Astrocyte (in vitro differentiated cells and primary cell): ENCODE measurements at regions not wholly inside any gene's neighbourhood (a gene's known extent, or its start where the extent isn't known, plus 50 kb on each side); places are given as distances from the start of the nearest gene placed in this dataset.

Source experiments
- DNase-seq: peaks from one replicate; pipeline ENCODE4 v3.0.0-alpha.2; 2010; ENCODE audit warnings: low read depth
- FAIRE-seq: peaks from 2 replicates; lab custom pipeline; 2011; peaks lifted over from hg19 to GRCh38; lab: Jason Lieb, UNC
- H2AFZ ChIP-seq: 2 replicates; pipeline ENCODE4 v1.6.0; 2012; ENCODE audit warnings: low read depth, low read length, inconsistent platforms
- H3K27ac ChIP-seq: 2 replicates; pipeline ENCODE4 v1.5.1; 2011; ENCODE audit warnings: low read depth, low read length, inconsistent platforms
- H3K27me3 ChIP-seq: 2 replicates; pipeline ENCODE4 v1.6.0; 2011; ENCODE audit warnings: low read length, inconsistent platforms; ENCODE audit not compliant: insufficient read depth
- H3K36me3 ChIP-seq: 2 replicates; pipeline ENCODE4 v1.5.1; 2011; ENCODE audit warnings: low read length, inconsistent platforms; ENCODE audit not compliant: insufficient read depth
- H3K4me1 ChIP-seq: 2 replicates; pipeline ENCODE4 v1.5.1; 2011; ENCODE audit warnings: low read length, inconsistent platforms; ENCODE audit not compliant: insufficient read depth
- H3K4me2 ChIP-seq: 2 replicates; pipeline ENCODE4 v1.6.0; 2012; ENCODE audit warnings: low read length, inconsistent platforms
- H3K4me3 ChIP-seq: 2 replicates; pipeline ENCODE4 v1.5.1; 2011; ENCODE audit warnings: low read depth, mild to moderate bottlenecking, low read length, inconsistent platforms; ENCODE audit not compliant: insufficient read depth
- H3K79me2 ChIP-seq: 2 replicates; pipeline ENCODE4 v1.6.0; 2012; ENCODE audit warnings: mild to moderate bottlenecking, low read length, inconsistent platforms; ENCODE audit not compliant: insufficient read depth
- H3K9ac ChIP-seq: 2 replicates; pipeline ENCODE4 v1.6.0; 2012; ENCODE audit warnings: mild to moderate bottlenecking, low read length, inconsistent platforms
- H3K9me3 ChIP-seq: 2 replicates; pipeline ENCODE4 v1.5.1; 2012; ENCODE audit warnings: low read depth, mild to moderate bottlenecking, low read length, inconsistent platforms; ENCODE audit not compliant: insufficient read depth
- H4K20me1 ChIP-seq: 2 replicates; pipeline ENCODE4 v1.6.0; 2012; ENCODE audit warnings: low read length, inconsistent platforms; ENCODE audit not compliant: insufficient read depth
- H3K27ac Mint-ChIP-seq: one replicate; pipeline ENCODE4 v1.8.0; 2021; ENCODE audit warnings: mild to moderate bottlenecking, mixed read lengths; ENCODE audit not compliant: unreplicated experiment
- H3K27me3 Mint-ChIP-seq: one replicate; pipeline ENCODE4 v1.8.0; 2021; ENCODE audit warnings: low read depth, mixed read lengths; ENCODE audit not compliant: unreplicated experiment
- H3K36me3 Mint-ChIP-seq: one replicate; pipeline ENCODE4 v1.8.0; 2021; ENCODE audit warnings: low read depth, mixed read lengths; ENCODE audit not compliant: unreplicated experiment
- H3K4me1 Mint-ChIP-seq: one replicate; pipeline ENCODE4 v1.8.0; 2021; ENCODE audit warnings: low read depth, mixed read lengths; ENCODE audit not compliant: unreplicated experiment
- H3K4me3 Mint-ChIP-seq: one replicate; pipeline ENCODE4 v1.8.0; 2021; ENCODE audit warnings: mild to moderate bottlenecking, moderate library complexity, mixed read lengths; ENCODE audit not compliant: unreplicated experiment
- H3K9me3 Mint-ChIP-seq: one replicate; pipeline ENCODE4 v1.8.0; 2021; ENCODE audit warnings: mild to moderate bottlenecking, mixed read lengths; ENCODE audit not compliant: unreplicated experiment
- EZH2 ChIP-seq: IDR thresholded peaks from 2 replicates; pipeline ENCODE4 v1.6.1; 2012; ENCODE audit warnings: mild to moderate bottlenecking, low read length, inconsistent platforms; ENCODE audit not compliant: insufficient read depth
- TF ChIP-seq, protein P1 (sequence below): IDR thresholded peaks from 2 replicates; pipeline ENCODE4 v1.5.1; 2011; ENCODE audit warnings: low read depth, mild to moderate bottlenecking, inconsistent platforms, low read length, moderate library complexity; ENCODE audit not compliant: insufficient read depth

DNA sequence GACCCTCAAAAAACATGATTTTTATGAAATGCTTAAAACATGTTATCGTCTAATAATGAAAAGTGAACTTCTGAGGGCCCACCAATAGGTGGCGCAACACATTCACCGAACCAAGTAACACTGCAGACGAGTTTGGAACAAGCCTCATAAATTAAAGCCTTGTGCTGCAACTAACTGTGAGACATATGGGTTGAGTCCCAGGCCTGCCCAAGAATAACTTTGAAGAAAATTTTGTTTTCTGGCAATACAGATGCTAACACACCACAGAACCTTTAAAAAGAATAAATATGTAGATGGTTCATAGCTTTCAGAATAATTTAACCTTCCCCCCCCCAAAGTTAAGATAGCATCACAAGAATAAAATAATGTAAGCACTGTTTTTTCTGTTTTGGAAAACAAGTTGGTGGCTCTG lies 285.9 kb downstream of the RNF144A start:
- H3K27ac ChIP-seq, result no peak overlapping the region
- no peaks in the 10 kb centered on the region for H3K4me1 ChIP-seq
- H3K4me1 Mint-ChIP-seq, result no peaks in the 10 kb centered on the region
- no peak overlapping the region for H3K27ac Mint-ChIP-seq
- H3K9me3 Mint-ChIP-seq, result no peaks in the 10 kb centered on the region
- H3K36me3 ChIP-seq, result no peaks in the 10 kb centered on the region
- no peak overlapping the region for H3K4me3 ChIP-seq
- peak; percentile 43 for DNase-seq
- peaks cover 2% of the 10 kb centered on the region for H3K27me3 Mint-ChIP-seq
- H3K36me3 Mint-ChIP-seq, result no peaks in the 10 kb centered on the region
- H3K9ac ChIP-seq, result no peak overlapping the region
- TF ChIP-seq, protein P1, sequence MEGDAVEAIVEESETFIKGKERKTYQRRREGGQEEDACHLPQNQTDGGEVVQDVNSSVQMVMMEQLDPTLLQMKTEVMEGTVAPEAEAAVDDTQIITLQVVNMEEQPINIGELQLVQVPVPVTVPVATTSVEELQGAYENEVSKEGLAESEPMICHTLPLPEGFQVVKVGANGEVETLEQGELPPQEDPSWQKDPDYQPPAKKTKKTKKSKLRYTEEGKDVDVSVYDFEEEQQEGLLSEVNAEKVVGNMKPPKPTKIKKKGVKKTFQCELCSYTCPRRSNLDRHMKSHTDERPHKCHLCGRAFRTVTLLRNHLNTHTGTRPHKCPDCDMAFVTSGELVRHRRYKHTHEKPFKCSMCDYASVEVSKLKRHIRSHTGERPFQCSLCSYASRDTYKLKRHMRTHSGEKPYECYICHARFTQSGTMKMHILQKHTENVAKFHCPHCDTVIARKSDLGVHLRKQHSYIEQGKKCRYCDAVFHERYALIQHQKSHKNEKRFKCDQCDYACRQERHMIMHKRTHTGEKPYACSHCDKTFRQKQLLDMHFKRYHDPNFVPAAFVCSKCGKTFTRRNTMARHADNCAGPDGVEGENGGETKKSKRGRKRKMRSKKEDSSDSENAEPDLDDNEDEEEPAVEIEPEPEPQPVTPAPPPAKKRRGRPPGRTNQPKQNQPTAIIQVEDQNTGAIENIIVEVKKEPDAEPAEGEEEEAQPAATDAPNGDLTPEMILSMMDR, result peak; percentile 97
- no peak for TF ChIP-seq EZH2
- H3K4me3 Mint-ChIP-seq, result no peak overlapping the region
- FAIRE-seq, result no peak
- no peaks in the 10 kb centered on the region for H3K9me3 ChIP-seq
- H3K27me3 ChIP-seq, result no peaks in the 10 kb centered on the region
- H3K79me2 ChIP-seq, result no peaks in the 10 kb centered on the region
- no peaks in the 10 kb centered on the region for H4K20me1 ChIP-seq
- no peak overlapping the region for H2AFZ ChIP-seq
- H3K4me2 ChIP-seq, result no peak overlapping the region

DNA sequence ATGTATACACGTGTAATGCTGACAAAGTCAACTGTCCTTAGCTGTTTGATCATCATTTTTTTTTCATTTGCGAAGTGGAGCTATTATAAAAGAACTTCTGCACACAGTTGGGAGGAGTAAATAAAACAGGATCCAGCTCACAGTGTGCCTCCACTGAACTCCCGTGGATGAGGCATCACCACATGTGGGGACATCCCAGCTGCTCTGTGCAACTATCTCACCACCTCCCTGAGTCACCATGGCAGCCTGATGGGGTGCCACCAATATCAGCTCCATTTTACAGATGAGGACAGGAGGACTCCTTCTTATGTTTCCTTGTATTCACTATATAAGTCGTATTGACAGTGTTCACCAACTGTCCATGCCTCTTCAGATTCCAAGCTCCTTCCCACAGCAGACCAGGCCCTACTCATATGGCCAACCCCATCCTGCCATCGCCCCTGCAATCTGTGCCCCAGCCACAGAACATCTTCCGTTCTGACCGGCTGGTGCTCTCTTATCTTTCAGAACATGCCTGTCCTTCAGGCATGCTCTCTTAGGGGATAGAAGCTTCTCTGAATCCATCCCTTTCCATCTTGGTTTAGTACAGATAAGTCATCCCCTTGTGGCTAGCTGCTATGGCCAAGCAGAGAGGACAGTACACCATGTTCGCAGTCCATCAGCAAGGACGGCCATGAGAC lies 288.1 kb downstream of the RNF144A start:
- Histone ChIP-seq H2AFZ (no peak overlapping the region), H3K27me3 (no peaks in the 10 kb centered on the region), H3K27ac (no peak overlapping the region), H3K4me1 (peaks cover 4% of the 10 kb centered on the region), H3K9ac (no peak overlapping the region), H4K20me1 (no peaks in the 10 kb centered on the region), H3K4me3 (no peak overlapping the region), H3K36me3 (no peaks in the 10 kb centered on the region), H3K79me2 (no peaks in the 10 kb centered on the region), H3K4me2 (no peak overlapping the region), H3K9me3 (no peaks in the 10 kb centered on the region)
- H3K36me3 Mint-ChIP-seq, result no peaks in the 10 kb centered on the region
- H3K4me1 Mint-ChIP-seq, result peaks cover 8% of the 10 kb centered on the region
- no peak overlapping the region for H3K4me3 Mint-ChIP-seq
- no peaks in the 10 kb centered on the region for H3K9me3 Mint-ChIP-seq
- H3K27ac Mint-ChIP-seq, result no peak overlapping the region
- no peak for DNase-seq
- TF ChIP-seq EZH2, result no peak
- TF ChIP-seq, protein P1, result no peak
- no peaks in the 10 kb centered on the region for H3K27me3 Mint-ChIP-seq
- no peak for FAIRE-seq

DNA sequence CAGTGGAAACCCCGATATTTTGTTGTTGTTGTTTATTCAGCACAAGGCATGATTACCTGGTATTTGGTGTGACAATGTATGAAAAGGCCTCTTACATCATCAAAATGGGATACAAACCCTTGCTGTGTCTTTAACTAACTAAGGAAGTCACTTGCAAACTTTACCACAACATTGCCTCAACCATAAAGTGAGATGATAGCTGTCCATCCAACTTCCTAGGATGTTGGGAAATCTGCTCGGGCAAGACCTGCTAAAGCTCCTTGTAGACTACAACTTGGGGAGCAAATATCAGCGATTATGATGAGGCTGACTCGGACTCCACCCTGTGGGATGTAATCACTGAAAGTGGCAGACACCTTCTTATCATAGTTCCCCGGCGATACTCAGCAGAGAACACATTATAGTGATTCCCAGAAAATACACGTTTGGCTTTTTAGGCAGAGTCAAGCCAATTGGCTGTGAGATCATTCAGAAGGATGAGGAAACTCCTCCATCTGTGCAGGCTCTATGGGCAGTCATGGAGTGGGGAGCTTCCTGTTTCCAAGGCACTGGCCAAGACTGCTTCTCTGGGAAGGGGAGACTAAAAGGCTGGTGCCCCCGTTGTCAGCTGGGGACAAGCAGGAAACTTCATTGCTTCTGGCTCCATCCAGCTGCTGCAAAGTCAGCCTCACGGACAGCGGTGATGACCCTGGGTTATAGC lies 289.0 kb downstream of the RNF144A start:
- TF ChIP-seq EZH2, result no peak
- TF ChIP-seq, protein P1, result no peak
- H3K4me3 Mint-ChIP-seq, result no peak overlapping the region

More for the DNA sequence above, 289.0 kb downstream of the RNF144A start:
- Histone ChIP-seq H3K9ac (no peak overlapping the region), H3K4me2 (no peak overlapping the region), H3K27ac (no peak overlapping the region), H3K4me1 (peaks cover 8% of the 10 kb centered on the region), H3K27me3 (no peaks in the 10 kb centered on the region), H3K4me3 (no peak overlapping the region), H3K36me3 (no peaks in the 10 kb centered on the region), H3K9me3 (no peaks in the 10 kb centered on the region), H3K79me2 (no peaks in the 10 kb centered on the region), H2AFZ (no peak overlapping the region), H4K20me1 (no peaks in the 10 kb centered on the region)
- peaks cover 18% of the 10 kb centered on the region for H3K4me1 Mint-ChIP-seq
- H3K27me3 Mint-ChIP-seq, result no peaks in the 10 kb centered on the region
- no peak overlapping the region for H3K27ac Mint-ChIP-seq
- no peaks in the 10 kb centered on the region for H3K36me3 Mint-ChIP-seq
- no peaks in the 10 kb centered on the region for H3K9me3 Mint-ChIP-seq
- FAIRE-seq (no peak), DNase-seq (no peak)
